HEK293T (cell line): ENCODE measurements at regions not wholly inside any gene's neighbourhood (a gene's known extent, or its start where the extent isn't known, plus 50 kb on each side); places are given as distances from the start of the nearest gene placed in this dataset.

Experiments used
- ARNT ChIP-seq: fragments of 450-650 bp; IDR thresholded peaks from 2 replicates; pipeline ENCODE4 v1.6.1; 2017; ENCODE audit warnings: mild to moderate bottlenecking
- BHLHE40 ChIP-seq: fragments of 450-650 bp; IDR thresholded peaks from 2 replicates; pipeline ENCODE4 v1.6.1; 2016; ENCODE audit warnings: mild to moderate bottlenecking, moderate library complexity, borderline replicate concordance
- ELF4 ChIP-seq: fragments of 450-650 bp; IDR thresholded peaks from 2 replicates; pipeline ENCODE4 v1.6.1; 2017; ENCODE audit warnings: antibody characterized with exemption
- FOXM1 ChIP-seq: fragments of 450-650 bp; IDR thresholded peaks from 2 replicates; pipeline ENCODE4 v1.6.1; 2017; ENCODE audit warnings: mild to moderate bottlenecking, borderline replicate concordance
- SP1 ChIP-seq: fragments of 450-650 bp; IDR thresholded peaks from 2 replicates; pipeline ENCODE4 v1.6.1; 2017
- TARDBP ChIP-seq: fragments of 450-650 bp; IDR thresholded peaks from 2 replicates; pipeline ENCODE4 v1.6.1; 2016
- ZNF384 ChIP-seq: fragments of 450-650 bp; IDR thresholded peaks from 2 replicates; pipeline ENCODE4 v1.6.1; 2016

- TF ChIP-seq SP1 (no peak), BHLHE40 (no peak), FOXM1 (no peak), ZNF384 (no peak), ELF4 (no peak), TARDBP (no peak), ARNT (no peak)
Observed at GRCh38 chr18:22355598-22355997, 62.1 kb downstream of the CTAGE1 start.
